Skin of body (tissue), 1 donor: ENCODE measurements at regions not wholly inside any gene's neighbourhood (a gene's known extent, or its start where the extent isn't known, plus 50 kb on each side); places are given as distances from the start of the nearest gene placed in this dataset.
A peak's percentile ranks its signal among the peaks of the same experiment; 100 is the strongest.
"Not testable (repeated sequence)": the region's sequence is repeated elsewhere in the genome, so short reads cannot be mapped to it uniquely, and the experiment has no call there.

Experiments used
- DNase-seq: peaks from one replicate; lab custom pipeline; 2025; lab: John Stamatoyannopoulos, UW

DNA sequence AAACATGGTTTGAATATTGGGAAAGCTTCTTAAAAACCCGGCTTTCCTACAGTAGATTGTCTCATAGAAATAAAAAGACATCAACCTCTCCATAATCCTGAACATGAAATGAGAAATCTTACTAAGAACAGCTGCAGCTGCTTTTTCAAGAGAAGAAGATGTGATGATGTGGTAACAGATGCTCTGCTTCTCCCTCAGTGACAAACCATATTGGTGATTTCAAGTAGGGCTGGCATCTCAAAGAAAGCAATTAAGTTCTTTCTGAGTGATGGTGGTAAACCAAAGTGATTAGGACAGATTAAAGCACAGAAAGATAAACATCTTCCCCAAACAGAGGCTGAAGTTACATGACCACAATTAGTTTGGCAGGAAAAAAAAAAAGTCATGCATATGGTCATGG, 1477.7 kb downstream of the RAPGEF2 start:
- DNase-seq = no peak

DNA sequence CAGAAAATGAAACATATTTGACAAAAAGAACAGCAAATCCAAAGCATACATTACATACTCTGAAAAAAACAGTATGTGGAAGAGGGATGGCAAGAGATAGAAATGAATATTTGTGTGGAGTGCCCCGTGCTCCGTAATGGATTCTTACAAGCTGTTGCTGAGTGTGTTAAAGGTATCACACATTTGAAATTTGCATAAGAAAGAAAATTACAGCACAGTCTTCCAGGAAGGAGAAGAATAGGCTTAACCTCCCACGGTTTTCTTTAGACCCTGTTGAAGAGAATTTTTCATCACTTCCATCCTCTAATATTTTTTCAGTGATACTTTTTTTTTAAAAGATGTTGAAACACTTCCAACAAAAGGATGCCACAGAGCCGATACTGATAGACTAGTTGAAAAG, 1489.4 kb downstream of the RAPGEF2 start:
- no peak for DNase-seq

- DNase-seq = no peak
Measured at GRCh38 chr4:160595646-160596045, 1492.8 kb downstream of the RAPGEF2 start.

- no peak for DNase-seq
Measured at GRCh38 chr4:160604541-160604940, 1501.7 kb downstream of the RAPGEF2 start.

DNA sequence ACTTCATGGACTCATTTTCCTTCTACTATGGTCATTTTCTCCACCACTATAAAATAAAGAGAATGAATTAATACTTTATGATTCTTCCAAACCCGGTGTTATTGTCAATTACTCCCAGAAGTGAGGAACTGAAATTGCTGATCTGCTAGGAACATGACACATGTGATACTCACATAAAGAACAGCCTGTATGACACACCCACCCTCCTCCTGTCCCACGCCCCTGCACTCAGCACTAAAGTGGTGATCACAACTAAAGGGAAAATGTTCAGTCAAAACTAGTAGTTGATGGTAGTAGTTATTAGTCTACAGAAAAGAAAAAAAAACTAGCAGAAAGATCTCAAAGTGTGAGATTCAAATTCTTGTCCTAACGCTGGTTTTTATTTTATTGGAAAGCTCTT, 1508.3 kb downstream of the RAPGEF2 start:
- DNase-seq = no peak

DNA sequence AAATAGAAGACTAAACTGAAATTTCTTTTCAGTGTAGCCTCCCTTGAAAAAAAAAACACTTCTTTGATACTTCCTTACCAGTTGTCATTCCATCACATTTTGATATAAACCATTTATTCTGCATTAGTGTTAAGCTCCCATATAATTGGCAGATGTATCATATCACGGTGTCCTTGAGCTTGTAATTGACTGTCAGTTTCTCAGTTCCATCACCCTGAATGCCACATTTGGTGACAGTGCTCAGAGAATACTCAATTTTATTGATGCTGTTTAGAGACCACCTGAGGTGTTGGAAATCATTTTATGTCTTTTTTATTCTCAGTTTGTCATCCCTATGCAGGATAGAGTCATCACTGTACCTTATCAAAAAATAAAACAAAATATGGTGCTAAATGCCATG, 1528.2 kb downstream of the RAPGEF2 start:
- DNase-seq = no peak

- no peak for DNase-seq
Measured at GRCh38 chr4:160652790-160653189, 1511.0 kb downstream of the FSTL5 start.

- no peak for DNase-seq
Measured at GRCh38 chr4:160675550-160675949, 1488.2 kb downstream of the FSTL5 start.

DNA sequence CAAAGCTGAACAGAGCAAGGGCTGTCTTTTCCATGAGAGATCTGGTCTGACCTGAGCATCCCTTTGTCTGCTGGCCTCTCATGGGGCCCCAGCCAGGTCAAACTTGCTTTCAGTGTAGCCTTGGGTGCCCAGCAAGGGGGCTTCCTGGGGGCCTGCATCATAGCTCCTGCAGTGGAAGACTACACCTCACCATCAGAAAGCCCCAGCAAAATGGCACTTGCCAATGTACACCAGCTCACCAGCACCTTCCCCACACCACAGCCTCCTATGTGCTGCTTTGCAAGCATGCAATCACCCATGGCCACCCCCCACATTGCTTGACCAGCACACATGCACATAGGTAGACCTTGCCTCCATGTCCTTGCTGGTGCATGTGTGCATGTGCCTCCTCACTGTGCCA, 1478.1 kb downstream of the FSTL5 start:
- no peak for DNase-seq

DNA sequence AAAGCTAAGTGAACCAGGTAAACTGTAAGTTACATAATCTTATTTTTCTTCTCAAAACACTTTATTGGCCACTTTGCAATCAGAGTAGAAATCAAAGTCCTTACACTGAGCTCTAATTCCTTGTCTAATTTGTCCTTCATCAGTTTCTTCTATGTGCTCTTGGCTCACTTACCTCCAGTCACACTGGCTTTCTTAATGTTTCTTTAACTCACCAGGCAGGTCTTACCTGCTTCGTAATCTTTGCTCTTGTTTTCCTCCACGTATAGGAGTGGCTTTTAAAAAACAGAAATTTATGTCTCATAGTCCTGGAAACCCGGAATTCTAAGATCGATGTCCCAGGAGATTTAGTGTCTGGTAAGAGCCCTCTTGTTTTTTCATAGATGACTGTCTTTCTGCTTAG, 1462.1 kb downstream of the FSTL5 start:
- DNase-seq = no peak

DNA sequence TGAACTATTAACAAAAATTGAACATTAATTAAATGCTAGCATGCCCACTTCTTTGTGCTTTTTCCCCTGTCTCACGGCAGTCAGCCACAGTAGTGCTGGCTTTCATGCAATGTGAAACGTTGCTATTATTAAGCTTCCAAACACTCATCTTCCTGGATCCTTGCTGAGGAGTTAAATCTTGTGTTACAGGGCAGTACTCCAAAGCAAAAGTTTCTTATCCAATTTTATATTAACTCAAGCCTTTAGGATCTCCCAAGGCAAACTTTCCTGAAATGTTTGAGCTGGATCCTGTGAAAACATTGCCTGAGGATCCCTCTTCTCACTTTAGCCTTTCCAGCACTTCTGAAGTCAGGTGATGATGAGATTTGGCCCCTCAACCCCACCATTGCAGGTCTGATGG, 1454.8 kb downstream of the FSTL5 start:
- peak; percentile 24 for DNase-seq

DNA sequence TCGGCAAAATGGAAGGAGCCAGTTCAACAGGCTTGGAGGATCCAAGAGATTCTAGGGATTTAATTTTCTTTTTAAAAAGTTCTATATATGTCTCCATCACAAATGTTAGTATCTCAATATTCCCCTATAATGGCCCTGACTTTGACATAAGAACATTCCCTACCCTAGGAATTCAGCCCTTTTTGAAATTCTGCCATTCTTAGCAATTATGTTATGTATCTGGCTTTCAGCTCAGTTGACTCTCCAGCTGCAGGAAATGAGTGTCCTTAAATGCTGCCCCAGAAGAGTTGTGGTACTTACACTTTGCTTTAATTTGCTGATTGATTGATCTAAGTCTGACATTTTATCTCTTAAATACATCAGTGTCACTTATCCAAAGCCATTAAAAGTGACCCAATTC, 1454.3 kb downstream of the FSTL5 start:
- no peak for DNase-seq

DNA sequence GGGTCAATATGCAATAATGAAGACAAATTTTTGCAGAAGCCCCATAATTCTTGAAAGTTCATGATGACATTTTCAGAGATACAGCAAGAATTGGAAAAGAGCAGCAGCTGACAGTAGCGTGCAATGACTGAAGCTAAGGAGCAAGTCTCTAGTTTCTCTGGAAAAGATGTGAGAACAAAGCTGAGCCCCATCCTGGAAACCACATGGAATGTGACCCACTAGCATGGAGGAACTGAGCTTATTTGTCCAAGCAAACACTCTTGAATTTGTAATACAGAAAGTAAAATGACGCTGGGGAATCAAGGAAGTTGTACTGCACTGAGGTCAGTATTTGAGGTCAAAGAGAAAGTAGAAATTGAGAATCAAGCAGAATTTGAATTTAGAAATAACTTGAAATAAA, 1447.2 kb downstream of the FSTL5 start:
- DNase-seq = no peak

GRCh38 chr4:160717848-160718247, 1446.0 kb downstream of the FSTL5 start:
- no peak for DNase-seq

DNA sequence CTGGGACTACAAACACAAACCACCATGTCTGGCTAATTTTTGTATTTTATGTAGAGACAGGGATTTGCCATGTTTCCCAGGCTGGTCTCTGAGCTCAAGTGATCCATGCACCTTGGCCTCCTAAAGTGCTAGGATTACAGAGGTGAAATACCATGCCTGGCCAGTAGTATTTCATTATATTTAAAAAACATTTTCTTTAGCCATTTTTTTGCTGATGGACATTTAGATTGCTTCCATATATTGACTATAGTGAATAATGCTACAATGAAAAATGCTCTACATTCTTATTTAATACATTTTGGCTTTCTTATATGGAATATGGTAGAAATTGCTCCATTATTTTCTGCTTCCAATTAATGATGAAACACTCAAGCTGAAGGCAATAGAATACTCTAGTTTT, 1439.7 kb downstream of the FSTL5 start:
- no peak for DNase-seq

DNA sequence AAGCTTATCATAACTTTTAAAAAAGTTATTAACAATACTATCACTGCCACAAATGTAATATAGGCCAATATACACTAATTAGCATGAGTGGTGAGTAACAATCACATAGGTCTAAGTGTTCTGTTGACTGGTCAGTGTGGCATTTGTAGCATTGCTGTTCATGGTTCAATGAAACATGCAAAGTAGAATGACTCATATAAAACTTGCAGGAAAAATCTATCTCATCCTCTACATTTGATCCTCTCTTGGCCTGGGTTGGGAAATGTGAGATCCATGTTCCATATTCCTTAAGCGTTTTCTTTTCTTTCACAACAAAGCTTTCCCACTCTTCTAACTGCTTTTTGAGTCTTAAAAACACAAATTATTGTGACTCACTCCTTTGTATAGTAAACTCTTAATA, 1418.7 kb downstream of the FSTL5 start:
- DNase-seq = no peak

- DNase-seq = not testable (repeated sequence)
Measured at GRCh38 chr4:160746585-160746984, 1417.2 kb downstream of the FSTL5 start.

- DNase-seq = no peak
Measured at GRCh38 chr4:160772668-160773067, 1391.1 kb downstream of the FSTL5 start.

- DNase-seq = no peak
Measured at GRCh38 chr4:160795216-160795615, 1368.6 kb downstream of the FSTL5 start.

- DNase-seq = no peak
Measured at GRCh38 chr4:160808174-160808573, 1355.6 kb downstream of the FSTL5 start.

GRCh38 chr4:160809576-160809975, 1354.2 kb downstream of the FSTL5 start:
- no peak for DNase-seq

DNA sequence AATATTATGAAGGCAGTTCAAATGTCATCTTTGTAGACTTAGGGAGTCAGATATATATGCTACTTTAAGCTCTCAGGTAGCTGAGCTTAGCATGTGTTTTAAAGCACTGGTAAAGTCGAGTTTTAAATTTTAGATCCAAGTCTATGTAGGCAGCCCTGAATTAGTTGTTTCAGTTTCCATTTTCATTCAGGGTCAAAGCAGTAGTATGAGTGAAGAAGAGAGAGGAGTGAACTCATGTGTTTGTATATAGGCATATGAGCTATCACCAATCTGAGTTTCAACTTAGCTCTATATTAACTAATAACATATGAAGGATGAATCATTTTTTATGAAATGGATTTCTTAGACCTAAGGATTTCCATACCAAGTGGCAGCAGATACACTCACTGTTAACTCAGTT, 1353.4 kb downstream of the FSTL5 start:
- no peak for DNase-seq

DNA sequence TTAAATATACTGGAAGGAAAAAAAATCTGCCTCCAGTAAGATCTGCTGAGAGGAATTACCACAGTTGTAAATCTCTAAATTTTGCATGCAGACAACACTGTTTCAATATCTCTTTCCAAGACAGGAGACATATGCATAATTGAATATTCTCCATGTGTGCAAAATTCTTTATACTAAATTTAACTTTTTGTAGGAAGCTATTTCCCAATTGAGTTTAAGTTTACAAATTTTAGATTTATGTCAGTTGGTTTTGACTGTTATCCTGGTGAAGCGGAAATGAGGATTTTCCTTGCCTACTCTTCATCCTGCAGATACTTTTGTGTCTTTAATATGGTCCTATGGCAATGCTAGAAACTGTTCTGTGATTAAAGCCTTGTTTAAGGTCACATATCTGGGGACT, 1352.9 kb downstream of the FSTL5 start:
- peak; percentile 31 for DNase-seq

GRCh38 chr4:160811956-160812355, 1351.8 kb downstream of the FSTL5 start:
- no peak for DNase-seq

- no peak for DNase-seq
Measured at GRCh38 chr4:160814726-160815125, 1349.1 kb downstream of the FSTL5 start.
